HEK293 (cell line): ENCODE measurements at regions not wholly inside any gene's neighbourhood (a gene's known extent, or its start where the extent isn't known, plus 50 kb on each side); places are given as distances from the start of the nearest gene placed in this dataset.

Source experiments
- CTCF ChIA-PET: fragments of 350-600 bp; formaldehyde crosslinking; extraction: SDS; loops from one replicate; lab custom pipeline; 2021; ENCODE audit warnings: antibody characterized with exemption; lab: Yijun Ruan, JAX
- POLR2A ChIA-PET: fragments of 300-600 bp; formaldehyde crosslinking; extraction: SDS; loops from one replicate; lab custom pipeline; 2020; ENCODE audit warnings: antibody characterized with exemption, inconsistent platforms; lab: Yijun Ruan, JAX
- H3K27ac ChIP-seq: fragments of 200-500 bp; sonication (Bioruptor generic); 2 replicates; pipeline ENCODE4 v1.5.1; 2014; ENCODE audit warnings: low read depth, low read length, control low read depth, inconsistent platforms; ENCODE audit errors: extremely low read depth
- H3K36me3 ChIP-seq, 2 experiments: fragments of 200-500 bp in 1 of 2; sonication (Bioruptor generic) in 1 of 2; 1 replicate in 1 of 2; 2 replicates in 1 of 2; pipeline ENCODE4 v1.5.1; 2014 to 2017; ENCODE audit warnings: inconsistent platforms in 2 of 2, low read length in 2 of 2; ENCODE audit not compliant: control insufficient read depth in 2 of 2, insufficient read depth in 1 of 2
- H3K4me1 ChIP-seq: fragments of 200-500 bp; sonication (Bioruptor generic); 2 replicates; pipeline ENCODE4 v1.5.1; 2014; ENCODE audit warnings: mild to moderate bottlenecking, low read length, inconsistent platforms; ENCODE audit not compliant: control insufficient read depth, insufficient read depth
- H3K4me3 ChIP-seq: 2 replicates; pipeline ENCODE4 v1.5.1; 2011; ENCODE audit warnings: low read depth, mild to moderate bottlenecking, control low read depth, low read length, moderate library complexity
- H3K9me3 ChIP-seq: fragments of 200-500 bp; sonication (Bioruptor generic); 2 replicates; pipeline ENCODE4 v1.5.1; 2014; ENCODE audit warnings: low read depth, low read length, inconsistent platforms; ENCODE audit not compliant: control insufficient read depth, insufficient read depth
- GFI1B ChIP-seq: fragments of 450-650 bp; formaldehyde crosslinking; IDR thresholded peaks from 2 replicates; pipeline ENCODE4 v1.5.1; 2016; ENCODE audit warnings: missing biosample characterization, missing genetic modification characterization
- KLF16 ChIP-seq: fragments of 450-650 bp; formaldehyde crosslinking; IDR thresholded peaks from 2 replicates; pipeline ENCODE4 v1.5.1; 2017; ENCODE audit warnings: missing biosample characterization, missing genetic modification characterization
- SETDB1 ChIP-seq: IDR thresholded peaks from one replicate; pipeline ENCODE4 v1.6.1; 2017; ENCODE audit warnings: mild to moderate bottlenecking, low read length, moderate library complexity, mixed read lengths; ENCODE audit not compliant: insufficient read length
- ZBTB17 ChIP-seq: fragments of 450-650 bp; formaldehyde crosslinking; IDR thresholded peaks from 2 replicates; pipeline ENCODE4 v1.5.1; 2016; ENCODE audit warnings: missing biosample characterization, missing genetic modification characterization
- ZNF140 ChIP-seq: fragments of 450-650 bp; formaldehyde crosslinking; IDR thresholded peaks from 2 replicates; pipeline ENCODE4 v1.5.1; 2016; ENCODE audit warnings: missing biosample characterization, missing genetic modification characterization
- ZNF214 ChIP-seq: fragments of 450-650 bp; formaldehyde crosslinking; IDR thresholded peaks from 2 replicates; pipeline ENCODE4 v1.5.1; 2017; ENCODE audit warnings: missing biosample characterization, mild to moderate bottlenecking, missing genetic modification characterization, borderline replicate concordance
- ZNF223 ChIP-seq: fragments of 450-650 bp; formaldehyde crosslinking; IDR thresholded peaks from 2 replicates; pipeline ENCODE4 v1.5.1; 2016; ENCODE audit warnings: missing biosample characterization, missing genetic modification characterization
- ZNF302 ChIP-seq: fragments of 450-650 bp; formaldehyde crosslinking; IDR thresholded peaks from 2 replicates; pipeline ENCODE4 v1.5.1; 2016; ENCODE audit warnings: missing biosample characterization, missing genetic modification characterization, low read depth
- ZNF391 ChIP-seq: fragments of 450-650 bp; formaldehyde crosslinking; IDR thresholded peaks from 2 replicates; pipeline ENCODE4 v1.5.1; 2016; ENCODE audit warnings: low read depth, missing biosample characterization, missing genetic modification characterization, borderline replicate concordance
- ZNF555 ChIP-seq: fragments of 450-650 bp; formaldehyde crosslinking; conservative IDR thresholded peaks from 2 replicates; pipeline ENCODE4 v1.5.1; 2017; ENCODE audit warnings: missing biosample characterization, mild to moderate bottlenecking, missing genetic modification characterization, inconsistent platforms
- ZNF585B ChIP-seq: fragments of 450-650 bp; formaldehyde crosslinking; IDR thresholded peaks from 2 replicates; pipeline ENCODE4 v1.5.1; 2016; ENCODE audit warnings: missing biosample characterization, missing genetic modification characterization
- ZNF596 ChIP-seq: fragments of 450-650 bp; IDR thresholded peaks from 2 replicates; pipeline ENCODE4 v1.5.0; 2018; ENCODE audit warnings: missing biosample characterization, mild to moderate bottlenecking, missing genetic modification characterization, moderate library complexity
- ZNF747 ChIP-seq: fragments of 450-650 bp; formaldehyde crosslinking; IDR thresholded peaks from 2 replicates; pipeline ENCODE4 v1.5.1; 2016; ENCODE audit warnings: missing biosample characterization, missing genetic modification characterization
- ZNF776 ChIP-seq: fragments of 450-650 bp; formaldehyde crosslinking; IDR thresholded peaks from 2 replicates; pipeline ENCODE4 v1.5.0; 2017; ENCODE audit warnings: missing biosample characterization, missing genetic modification characterization, borderline replicate concordance
- ZNF792 ChIP-seq: fragments of 450-650 bp; formaldehyde crosslinking; IDR thresholded peaks from 2 replicates; pipeline ENCODE4 v1.5.1; 2016; ENCODE audit warnings: missing biosample characterization, missing genetic modification characterization
- TF ChIP-seq, protein P1 (sequence below): fragments of 450-650 bp; formaldehyde crosslinking; IDR thresholded peaks from 2 replicates; pipeline ENCODE4 v1.5.1; 2016; ENCODE audit warnings: missing biosample characterization, missing genetic modification characterization
- TF ChIP-seq, protein P2 (sequence below): fragments of 450-650 bp; formaldehyde crosslinking; IDR thresholded peaks from 2 replicates; pipeline ENCODE4 v1.5.1; 2016; ENCODE audit warnings: missing biosample characterization, missing genetic modification characterization

DNA sequence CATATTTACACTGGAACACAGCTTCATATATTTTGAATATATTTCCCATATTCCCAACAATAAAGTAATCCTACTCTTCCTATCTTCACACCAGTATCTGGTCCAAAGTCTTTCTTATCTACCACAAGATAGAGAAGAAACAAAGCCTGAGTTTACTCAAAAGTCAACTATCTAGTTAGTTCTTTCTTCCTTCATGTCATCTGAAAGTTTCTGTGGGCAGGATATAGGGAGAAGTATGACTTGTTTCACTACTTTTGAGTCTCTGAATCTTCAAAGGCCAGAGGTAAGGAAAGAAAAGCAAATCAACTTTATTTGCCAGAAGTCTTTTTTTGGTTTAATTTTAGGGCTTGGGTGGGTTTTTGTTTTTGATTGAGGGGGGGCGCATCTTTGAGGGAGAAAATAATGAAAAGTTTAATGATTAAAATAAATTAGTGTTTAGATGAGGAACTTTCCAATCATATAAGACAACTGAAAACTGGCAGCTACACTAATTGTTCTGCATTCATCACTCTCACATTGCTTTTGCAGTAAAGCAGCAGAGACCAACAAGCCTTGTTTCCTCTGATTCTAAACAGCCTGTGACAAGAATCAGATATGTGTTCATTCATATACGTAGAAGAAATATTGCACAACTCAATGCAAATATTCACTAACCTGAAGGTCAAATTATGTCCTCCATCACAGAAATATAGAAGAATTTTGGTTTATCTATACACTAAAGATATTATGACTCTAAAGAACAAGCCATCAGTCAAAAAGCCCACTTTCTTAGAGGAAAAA is 421.4 kb downstream of the SHQ1 start:
- no peak overlapping the region for H3K27ac ChIP-seq
- no peak overlapping the region for H3K4me3 ChIP-seq
- no peaks in the 10 kb centered on the region for H3K9me3 ChIP-seq
- TF ChIP-seq ZNF223 (tag by site-specific recombination): no peak
- no peak for TF ChIP-seq ZNF555 (tag by site-specific recombination)
- no peak for TF ChIP-seq ZNF747 (tag by site-specific recombination)
- no peak for TF ChIP-seq ZNF596 (tag by site-specific recombination)
- no peak for TF ChIP-seq ZNF585B (tag by site-specific recombination)
- TF ChIP-seq ZNF214 (tag by site-specific recombination): no peak
- no peak for TF ChIP-seq ZNF140 (tag by site-specific recombination)
- TF ChIP-seq ZNF391: no peak
- no peak for TF ChIP-seq ZNF302 (tag by site-specific recombination)
- no peak for TF ChIP-seq KLF16
- TF ChIP-seq, protein P1, sequence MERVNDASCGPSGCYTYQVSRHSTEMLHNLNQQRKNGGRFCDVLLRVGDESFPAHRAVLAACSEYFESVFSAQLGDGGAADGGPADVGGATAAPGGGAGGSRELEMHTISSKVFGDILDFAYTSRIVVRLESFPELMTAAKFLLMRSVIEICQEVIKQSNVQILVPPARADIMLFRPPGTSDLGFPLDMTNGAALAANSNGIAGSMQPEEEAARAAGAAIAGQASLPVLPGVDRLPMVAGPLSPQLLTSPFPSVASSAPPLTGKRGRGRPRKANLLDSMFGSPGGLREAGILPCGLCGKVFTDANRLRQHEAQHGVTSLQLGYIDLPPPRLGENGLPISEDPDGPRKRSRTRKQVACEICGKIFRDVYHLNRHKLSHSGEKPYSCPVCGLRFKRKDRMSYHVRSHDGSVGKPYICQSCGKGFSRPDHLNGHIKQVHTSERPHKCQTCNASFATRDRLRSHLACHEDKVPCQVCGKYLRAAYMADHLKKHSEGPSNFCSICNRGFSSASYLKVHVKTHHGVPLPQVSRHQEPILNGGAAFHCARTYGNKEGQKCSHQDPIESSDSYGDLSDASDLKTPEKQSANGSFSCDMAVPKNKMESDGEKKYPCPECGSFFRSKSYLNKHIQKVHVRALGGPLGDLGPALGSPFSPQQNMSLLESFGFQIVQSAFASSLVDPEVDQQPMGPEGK: no peak
- no peak for TF ChIP-seq GFI1B
- CTCF ChIA-PET: no interaction called here
- no peaks in the 10 kb centered on the region for H3K36me3 ChIP-seq
- POLR2A ChIA-PET: no interaction called here
- peaks cover 11% of the 10 kb centered on the region for H3K4me1 ChIP-seq

- peaks cover 11% of the 10 kb centered on the region for H3K4me1 ChIP-seq
- TF ChIP-seq ZNF792 (tag by site-specific recombination) (no peak), ZBTB17 (no peak)
- TF ChIP-seq, protein P2, sequence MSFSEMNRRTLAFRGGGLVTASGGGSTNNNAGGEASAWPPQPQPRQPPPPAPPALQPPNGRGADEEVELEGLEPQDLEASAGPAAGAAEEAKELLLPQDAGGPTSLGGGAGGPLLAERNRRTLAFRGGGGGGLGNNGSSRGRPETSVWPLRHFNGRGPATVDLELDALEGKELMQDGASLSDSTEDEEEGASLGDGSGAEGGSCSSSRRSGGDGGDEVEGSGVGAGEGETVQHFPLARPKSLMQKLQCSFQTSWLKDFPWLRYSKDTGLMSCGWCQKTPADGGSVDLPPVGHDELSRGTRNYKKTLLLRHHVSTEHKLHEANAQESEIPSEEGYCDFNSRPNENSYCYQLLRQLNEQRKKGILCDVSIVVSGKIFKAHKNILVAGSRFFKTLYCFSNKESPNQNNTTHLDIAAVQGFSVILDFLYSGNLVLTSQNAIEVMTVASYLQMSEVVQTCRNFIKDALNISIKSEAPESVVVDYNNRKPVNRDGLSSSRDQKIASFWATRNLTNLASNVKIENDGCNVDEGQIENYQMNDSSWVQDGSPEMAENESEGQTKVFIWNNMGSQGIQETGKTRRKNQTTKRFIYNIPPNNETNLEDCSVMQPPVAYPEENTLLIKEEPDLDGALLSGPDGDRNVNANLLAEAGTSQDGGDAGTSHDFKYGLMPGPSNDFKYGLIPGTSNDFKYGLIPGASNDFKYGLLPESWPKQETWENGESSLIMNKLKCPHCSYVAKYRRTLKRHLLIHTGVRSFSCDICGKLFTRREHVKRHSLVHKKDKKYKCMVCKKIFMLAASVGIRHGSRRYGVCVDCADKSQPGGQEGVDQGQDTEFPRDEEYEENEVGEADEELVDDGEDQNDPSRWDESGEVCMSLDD (tag by site-specific recombination): no peak
- TF ChIP-seq, all 188 proteins: peak for 0
- Histone ChIP-seq H3K4me3 (no peak overlapping the region), H3K36me3 (no peaks in the 10 kb centered on the region; a peak in 1 of 3 replicates), H3K9me3 (no peaks in the 10 kb centered on the region), H3K27ac (no peak overlapping the region)
- ChIA-PET CTCF (interaction anchor here (0.9 kb wide), 1 partner anchor 16 kb away, joined by 3 read pairs; no protein-coding TSS in a partner anchor), POLR2A (no interaction called here)
Measured at GRCh38 chr3:72423643-72424042, 424.6 kb downstream of the SHQ1 start.

GRCh38 chr3:72421786-72422185 is 426.5 kb downstream of the SHQ1 start:
- ChIA-PET POLR2A (interaction anchor here (0.5 kb wide), 1 partner anchor 55 kb away, joined by 5 read pairs; no protein-coding TSS in a partner anchor), CTCF (interaction anchor here (1.1 kb wide), 1 partner anchor 10 kb away, joined by 3 read pairs; no protein-coding TSS in a partner anchor)
- Histone ChIP-seq H3K4me3 (no peak overlapping the region), H3K4me1 (peaks cover 6% of the 10 kb centered on the region; the same call in 1 of the 2 replicates), H3K9me3 (no peaks in the 10 kb centered on the region), H3K36me3 (no peaks in the 10 kb centered on the region; a peak in 1 of 3 replicates), H3K27ac (no peak overlapping the region)
- TF ChIP-seq ZNF776 (tag by site-specific recombination) (no peak), SETDB1 (peak; percentile 81)
